ENCODE measurements at regions not wholly inside any gene's neighbourhood (a gene's known extent, or its start where the extent isn't known, plus 50 kb on each side); places are given as distances from the start of the nearest gene placed in this dataset.
"Not testable (repeated sequence)": the region's sequence is repeated elsewhere in the genome, so short reads cannot be mapped to it uniquely, and the experiment has no call there.

- no peak overlapping the region for H3K4me3 ChIP-seq (ENCODE audit: low read length in 2 of 2)
- 83 to 84% methylated on average over 4 of the region's 4 CpGs for WGBS, 2 donors
- ATAC-seq (ENCODE audit: low FRiP score): no peak
- no peaks in the 10 kb centered on the region for H3K36me3 ChIP-seq (ENCODE audit: control insufficient read depth in 1 of 2, insufficient read depth in 2 of 2, low read length in 1 of 2)
- no peaks in the 10 kb centered on the region for H3K27me3 ChIP-seq (ENCODE audit: control insufficient read depth in 1 of 2, insufficient read depth in 2 of 2, low read length in 1 of 2)
- no peak overlapping the region for H3K27ac ChIP-seq (ENCODE audit: low read depth in 1 of 2, low read length in 2 of 2)
- DNase-seq: no peak
- intact Hi-C loops (cut with DNase I): no loop called here
- H3K4me1 ChIP-seq (ENCODE audit: control insufficient read depth in 1 of 2, insufficient read depth in 2 of 2, low read length in 2 of 2): no peaks in the 10 kb centered on the region
- no peaks in the 10 kb centered on the region for H3K9me3 ChIP-seq (ENCODE audit: control insufficient read depth, low read length)
Observed at GRCh38 chr7:65475040-65475726, 101.5 kb downstream of the ZNF92 start.

GRCh38 chr7:65475734-65476319 is 102.2 kb downstream of the ZNF92 start:
- Histone ChIP-seq H3K36me3 (ENCODE audit: control insufficient read depth in 1 of 2, insufficient read depth in 2 of 2, low read length in 1 of 2) (no peaks in the 10 kb centered on the region), H3K27me3 (ENCODE audit: control insufficient read depth in 1 of 2, insufficient read depth in 2 of 2, low read length in 1 of 2) (no peaks in the 10 kb centered on the region), H3K9me3 (ENCODE audit: control insufficient read depth, low read length) (peaks cover 2% of the 10 kb centered on the region), H3K27ac (ENCODE audit: low read depth in 1 of 2, low read length in 2 of 2) (no peak overlapping the region), H3K4me3 (ENCODE audit: low read length in 2 of 2) (no peak overlapping the region), H3K4me1 (ENCODE audit: control insufficient read depth in 1 of 2, insufficient read depth in 2 of 2, low read length in 2 of 2) (no peaks in the 10 kb centered on the region)
- peak; percentile 9 for ATAC-seq (ENCODE audit: low FRiP score)
- intact Hi-C loops (cut with DNase I): no loop called here
- no peak for DNase-seq
- WGBS, 2 donors: 41 to 48% methylated on average over 8 of the region's 8 CpGs

GRCh38 chr7:65477326-65477725 is 103.7 kb downstream of the ZNF92 start:
- DNase-seq (no peak), ATAC-seq (ENCODE audit: low FRiP score) (no peak)
- H3K9me3 ChIP-seq (ENCODE audit: control insufficient read depth, low read length): peaks cover 2% of the 10 kb centered on the region
- H3K36me3 ChIP-seq (ENCODE audit: control insufficient read depth in 1 of 2, insufficient read depth in 2 of 2, low read length in 1 of 2): no peaks in the 10 kb centered on the region
- 41 to 50% methylated on average over 6 of the region's 6 CpGs for WGBS, 2 donors
- no peaks in the 10 kb centered on the region for H3K27me3 ChIP-seq (ENCODE audit: control insufficient read depth in 1 of 2, insufficient read depth in 2 of 2, low read length in 1 of 2)
- intact Hi-C loops (cut with DNase I): no loop called here
- H3K4me1 ChIP-seq (ENCODE audit: control insufficient read depth in 1 of 2, insufficient read depth in 2 of 2, low read length in 2 of 2): no peaks in the 10 kb centered on the region
- no peak overlapping the region for H3K4me3 ChIP-seq (ENCODE audit: low read length in 2 of 2)
- no peak overlapping the region for H3K27ac ChIP-seq (ENCODE audit: low read depth in 1 of 2, low read length in 2 of 2)

GRCh38 chr7:65489260-65489767 is 115.7 kb downstream of the ZNF92 start:
- H3K9me3 ChIP-seq (ENCODE audit: control insufficient read depth, low read length): peaks cover 3% of the 10 kb centered on the region
- no peaks in the 10 kb centered on the region for H3K36me3 ChIP-seq (ENCODE audit: control insufficient read depth in 1 of 2, insufficient read depth in 2 of 2, low read length in 1 of 2)
- no peaks in the 10 kb centered on the region for H3K27me3 ChIP-seq (ENCODE audit: control insufficient read depth in 1 of 2, insufficient read depth in 2 of 2, low read length in 1 of 2)
- no peak overlapping the region for H3K27ac ChIP-seq (ENCODE audit: low read depth in 1 of 2, low read length in 2 of 2)
- intact Hi-C loops (cut with DNase I): no loop called here
- no peak for DNase-seq
- no peaks in the 10 kb centered on the region for H3K4me1 ChIP-seq (ENCODE audit: control insufficient read depth in 1 of 2, insufficient read depth in 2 of 2, low read length in 2 of 2)
- 86 to 89% methylated on average over 8 of the region's 8 CpGs for WGBS, 2 donors
- H3K4me3 ChIP-seq (ENCODE audit: low read length in 2 of 2): no peak overlapping the region
- no peak for ATAC-seq (ENCODE audit: low FRiP score)

- WGBS, 2 donors: 78 to 87% methylated on average over 2 of the region's 2 CpGs
- H3K36me3 ChIP-seq (ENCODE audit: control insufficient read depth in 1 of 2, insufficient read depth in 2 of 2, low read length in 1 of 2); H3K9me3 ChIP-seq (ENCODE audit: control insufficient read depth, low read length); ATAC-seq (ENCODE audit: low FRiP score); H3K27ac ChIP-seq (ENCODE audit: low read depth in 1 of 2, low read length in 2 of 2); intact Hi-C loops (cut with DNase I); H3K27me3 ChIP-seq (ENCODE audit: control insufficient read depth in 1 of 2, insufficient read depth in 2 of 2, low read length in 1 of 2); H3K4me3 ChIP-seq (ENCODE audit: low read length in 2 of 2); H3K4me1 ChIP-seq (ENCODE audit: control insufficient read depth in 1 of 2, insufficient read depth in 2 of 2, low read length in 2 of 2); DNase-seq: not testable (repeated sequence)
Observed at GRCh38 chr7:65496697-65497096, 123.0 kb downstream of the ZNF92 start.

GRCh38 chr7:65503434-65504152 is 129.9 kb downstream of the ZNF92 start:
- intact Hi-C loops (cut with DNase I): no loop called here
- Histone ChIP-seq H3K27me3 (ENCODE audit: control insufficient read depth in 1 of 2, insufficient read depth in 2 of 2, low read length in 1 of 2) (no peaks in the 10 kb centered on the region), H3K27ac (ENCODE audit: low read depth in 1 of 2, low read length in 2 of 2) (no peak overlapping the region), H3K4me1 (ENCODE audit: control insufficient read depth in 1 of 2, insufficient read depth in 2 of 2, low read length in 2 of 2) (no peaks in the 10 kb centered on the region), H3K9me3 (ENCODE audit: control insufficient read depth, low read length) (no peaks in the 10 kb centered on the region), H3K4me3 (ENCODE audit: low read length in 2 of 2) (no peak overlapping the region), H3K36me3 (ENCODE audit: control insufficient read depth in 1 of 2, insufficient read depth in 2 of 2, low read length in 1 of 2) (no peaks in the 10 kb centered on the region)
- DNase-seq (no peak), ATAC-seq (ENCODE audit: low FRiP score) (no peak)

GRCh38 chr7:65504504-65505319 is 131.1 kb downstream of the ZNF92 start:
- H3K27me3 ChIP-seq (ENCODE audit: control insufficient read depth in 1 of 2, insufficient read depth in 2 of 2, low read length in 1 of 2); ATAC-seq (ENCODE audit: low FRiP score); DNase-seq; H3K27ac ChIP-seq (ENCODE audit: low read depth in 1 of 2, low read length in 2 of 2); H3K4me1 ChIP-seq (ENCODE audit: control insufficient read depth in 1 of 2, insufficient read depth in 2 of 2, low read length in 2 of 2); intact Hi-C loops (cut with DNase I); H3K9me3 ChIP-seq (ENCODE audit: control insufficient read depth, low read length); H3K36me3 ChIP-seq (ENCODE audit: control insufficient read depth in 1 of 2, insufficient read depth in 2 of 2, low read length in 1 of 2); H3K4me3 ChIP-seq (ENCODE audit: low read length in 2 of 2): not testable (repeated sequence)
- WGBS, 2 donors: 63 to 66% methylated on average over 1 of the region's 1 CpG

- H3K9me3 ChIP-seq (ENCODE audit: control insufficient read depth, low read length); H3K27me3 ChIP-seq (ENCODE audit: control insufficient read depth in 1 of 2, insufficient read depth in 2 of 2, low read length in 1 of 2); H3K4me3 ChIP-seq (ENCODE audit: low read length in 2 of 2); ATAC-seq (ENCODE audit: low FRiP score); intact Hi-C loops (cut with DNase I); H3K36me3 ChIP-seq (ENCODE audit: control insufficient read depth in 1 of 2, insufficient read depth in 2 of 2, low read length in 1 of 2); H3K27ac ChIP-seq (ENCODE audit: low read depth in 1 of 2, low read length in 2 of 2); DNase-seq; H3K4me1 ChIP-seq (ENCODE audit: control insufficient read depth in 1 of 2, insufficient read depth in 2 of 2, low read length in 2 of 2): not testable (repeated sequence)
- WGBS, 2 donors: 68 to 89% methylated on average over 3 of the region's 3 CpGs
Observed at GRCh38 chr7:65505320-65505633, 131.6 kb downstream of the ZNF92 start.

Data from aorta (tissue), 5 donors.